GM12878 (cell line): ENCODE measurements at regions not wholly inside any gene's neighbourhood (a gene's known extent, or its start where the extent isn't known, plus 50 kb on each side); places are given as distances from the start of the nearest gene placed in this dataset.

ENCODE experiments used
- ATF3 ChIP-seq: IDR thresholded peaks from 2 replicates; pipeline ENCODE4 v1.6.1; 2011; ENCODE audit warnings: low read depth, mild to moderate bottlenecking, low read length, moderate library complexity, borderline replicate concordance; ENCODE audit errors: extremely low read depth
- BACH1 ChIP-seq: fragments of 450-650 bp; IDR thresholded peaks from 2 replicates; pipeline ENCODE4 v1.6.1; 2017; ENCODE audit warnings: mild to moderate bottlenecking, borderline replicate concordance
- BCL3 ChIP-seq: IDR thresholded peaks from 2 replicates; pipeline ENCODE4 v1.6.1; 2011; ENCODE audit warnings: borderline replicate concordance, low read depth, mild to moderate bottlenecking, moderate library complexity, low read length; ENCODE audit not compliant: insufficient read depth, poor library complexity, severe bottlenecking
- BCLAF1 ChIP-seq: fragments of 450-650 bp; IDR thresholded peaks from 2 replicates; pipeline ENCODE4 v1.6.1; 2017; ENCODE audit warnings: antibody characterized with exemption, mild to moderate bottlenecking, moderate library complexity
- CBX5 ChIP-seq: sonication (generic); IDR thresholded peaks from 2 replicates; pipeline ENCODE4 v1.6.1; 2016; ENCODE audit warnings: low read depth, moderate library complexity, mild to moderate bottlenecking, inconsistent platforms
- CREB1 ChIP-seq: IDR thresholded peaks from 2 replicates; pipeline ENCODE4 v1.6.1; 2012; ENCODE audit warnings: low read depth, mild to moderate bottlenecking, inconsistent platforms
- CTCF ChIP-seq, 3 experiments: IDR thresholded peaks in 2 of 3; conservative IDR thresholded peaks in 1 of 3; 2 replicates each; pipeline ENCODE4 v1.5.1; 2011; ENCODE audit warnings: low read depth in 3 of 3, low read length in 3 of 3, mild to moderate bottlenecking in 3 of 3, control low read depth in 2 of 3, moderate library complexity in 2 of 3, inconsistent platforms in 1 of 3, mixed read lengths in 1 of 3; ENCODE audit not compliant: control insufficient read depth in 2 of 3, insufficient read depth in 1 of 3; ENCODE audit errors: extremely low read depth in 1 of 3
- ESRRA ChIP-seq: IDR thresholded peaks from 2 replicates; pipeline ENCODE4 v1.6.1; 2012; ENCODE audit warnings: mild to moderate bottlenecking, low read length, improper control_type of control experiment
- FOS ChIP-seq: IDR thresholded peaks from 3 replicates; pipeline ENCODE4 v1.6.1; 2011; ENCODE audit warnings: borderline replicate concordance; ENCODE audit not compliant: insufficient read length; ENCODE audit errors: extremely low read depth
- IKZF2 ChIP-seq, 2 experiments: fragments of 450-650 bp; IDR thresholded peaks; 2 replicates each; pipeline ENCODE4 v1.6.1; 2017; ENCODE audit warnings: mild to moderate bottlenecking in 2 of 2, moderate library complexity in 2 of 2
- KDM1A ChIP-seq: fragments of 200-600 bp; sonication (generic); IDR thresholded peaks from 2 replicates; pipeline ENCODE4 v1.6.1; 2016; ENCODE audit warnings: borderline replicate concordance
- MAX ChIP-seq: IDR thresholded peaks from 2 replicates; pipeline ENCODE4 v1.6.1; 2012; ENCODE audit warnings: low read depth, low read length, improper control_type of control experiment
- MEF2B ChIP-seq: fragments of 450-650 bp; IDR thresholded peaks from 2 replicates; pipeline ENCODE4 v1.6.1; 2018; ENCODE audit warnings: mild to moderate bottlenecking, moderate library complexity; ENCODE audit not compliant: partially characterized antibody, poor library complexity, severe bottlenecking
- NFXL1 ChIP-seq: fragments of 450-650 bp; IDR thresholded peaks from 2 replicates; pipeline ENCODE4 v1.6.1; 2017; ENCODE audit warnings: antibody characterized with exemption, mild to moderate bottlenecking, borderline replicate concordance
- NR2F1 ChIP-seq: fragments of 450-650 bp; conservative IDR thresholded peaks from 2 replicates; pipeline ENCODE4 v1.6.1; 2017; ENCODE audit warnings: mild to moderate bottlenecking
- PAX5 ChIP-seq: IDR thresholded peaks from 2 replicates; pipeline ENCODE4 v1.6.1; 2011; ENCODE audit warnings: low read depth, low read length, borderline replicate concordance
- POLR2AphosphoS5 ChIP-seq: IDR thresholded peaks from 2 replicates; pipeline ENCODE4 v1.6.1; 2011; ENCODE audit warnings: mild to moderate bottlenecking, low read length, inconsistent platforms
- TCF12 ChIP-seq: IDR thresholded peaks from 2 replicates; pipeline ENCODE4 v1.6.1; 2011; ENCODE audit warnings: low read depth, mild to moderate bottlenecking, low read length
- WRNIP1 ChIP-seq: IDR thresholded peaks from 2 replicates; pipeline ENCODE4 v1.6.1; 2011; ENCODE audit warnings: low read depth, low read length, improper control_type of control experiment, borderline replicate concordance

- no peak for TF ChIP-seq KDM1A
- 0 out of 2 replicates have a peak, but pooled peaks have one; percentile 44 for TF ChIP-seq TCF12
- no peak for TF ChIP-seq MEF2B
- TF ChIP-seq CBX5: no peak
- TF ChIP-seq FOS: no peak
- TF ChIP-seq CTCF (IDR thresholded peaks at IDR 0.05 in 2 of 3, conservative IDR thresholded peaks at IDR 0.05 in 1 of 3; ENCODE audit: control insufficient read depth in 2 of 3, extremely low read depth in 1 of 3, insufficient read depth in 1 of 3, low read depth in 3 of 3, low read length in 3 of 3): peak; percentile 49 to 55 (median 54); a peak in 5 of 6 replicates
- TF ChIP-seq ESRRA: no peak
- no peak for TF ChIP-seq NR2F1
- TF ChIP-seq MAX: no peak
- TF ChIP-seq BCL3: no peak
- no peak for TF ChIP-seq POLR2AphosphoS5
- peak; percentile 70 for TF ChIP-seq PAX5
- no peak for TF ChIP-seq NFXL1
- TF ChIP-seq BCLAF1: no peak
- no peak for TF ChIP-seq ATF3
- no peak for TF ChIP-seq CREB1
- no peak for TF ChIP-seq WRNIP1
- TF ChIP-seq BACH1: no peak
- no peak for TF ChIP-seq IKZF2 (IDR thresholded peaks at IDR 0.05)
Measured at GRCh38 chr3:71930056-71930991, 145.4 kb upstream of the PROK2 start (continued).
